GM12878 (cell line): ENCODE measurements at regions not wholly inside any gene's neighbourhood (a gene's known extent, or its start where the extent isn't known, plus 50 kb on each side); places are given as distances from the start of the nearest gene placed in this dataset.

Experiments
- ATAC-seq: fragments of 200-7000 bp; cut with Tn5 transposase; 3 replicates; pipeline ENCODE4 v1.9.1; 2020; ENCODE audit warnings: mild to moderate bottlenecking, moderate library complexity
- BruUV-seq: library from RNA; stranded (reverse); fragments of 400-500 nt; replicated peaks from 2 replicates; lab custom pipeline; 2021; lab: Mats Ljungman, UMichigan
- CTCF ChIA-PET: fragments of 300-600 bp; sonication (Branson Sonifier 250); formaldehyde crosslinking; extraction: SDS; loops from one replicate; lab custom pipeline; 2021; ENCODE audit warnings: inconsistent platforms; lab: Yijun Ruan, JAX
- POLR2A ChIA-PET: fragments of 350-600 bp; formaldehyde crosslinking; extraction: SDS; loops from one replicate; lab custom pipeline; 2021; ENCODE audit warnings: inconsistent platforms; lab: Charles Lee
- RAD21 ChIA-PET: fragments of 300-600 bp; sonication (Branson Sonifier 250); formaldehyde crosslinking; loops from one replicate; lab custom pipeline; 2023; ENCODE audit warnings: antibody characterized with exemption; ENCODE audit not compliant: unreplicated experiment; lab: Charles Lee
- SMC1A ChIA-PET: fragments of 300-600 bp; sonication (Branson Sonifier 250); formaldehyde crosslinking; loops from one replicate; lab custom pipeline; 2023; ENCODE audit not compliant: unreplicated experiment, uncharacterized antibody; lab: Charles Lee
- DNase-seq: peaks from one replicate; pipeline ENCODE4 v3.0.0-alpha.2; 2011; ENCODE audit warnings: low read depth, low spot score
- FAIRE-seq: peaks from 3 replicates; lab custom pipeline; 2011; peaks lifted over from hg19 to GRCh38; lab: Jason Lieb, UNC
- H2AFZ ChIP-seq: 2 replicates; pipeline ENCODE4 v1.6.0; 2011; ENCODE audit warnings: low read depth, low read length, control low read depth; ENCODE audit not compliant: control insufficient read depth
- H3K27ac ChIP-seq: 2 replicates; pipeline ENCODE4 v1.5.1; 2011; ENCODE audit warnings: control low read depth; ENCODE audit not compliant: control insufficient read depth, insufficient read depth
- H3K27me3 ChIP-seq, 2 experiments: replicated peaks in 1 of 2; 2 replicates each; pipeline versions ENCODE4 v1.6.0 to v1.6.1; 2011; ENCODE audit warnings: low read length in 1 of 2; ENCODE audit not compliant: control insufficient read depth in 2 of 2, insufficient read depth in 2 of 2
- H3K36me3 ChIP-seq, 2 experiments: 2 replicates each; pipeline ENCODE4 v1.5.1; 2011; ENCODE audit warnings: low read length in 1 of 2; ENCODE audit not compliant: control insufficient read depth in 2 of 2, insufficient read depth in 2 of 2
- H3K4me1 ChIP-seq: 2 replicates; pipeline ENCODE4 v1.6.1; 2011; ENCODE audit warnings: mild to moderate bottlenecking, low read length, moderate library complexity, mixed read lengths; ENCODE audit not compliant: control insufficient read depth, insufficient read depth
- H3K4me2 ChIP-seq: 2 replicates; pipeline ENCODE4 v1.6.0; 2011; ENCODE audit warnings: control low read depth; ENCODE audit not compliant: control insufficient read depth, insufficient read depth
- H3K4me3 ChIP-seq: fragments of 200-600 bp; sonication (generic); 2 replicates; pipeline ENCODE4 v1.5.1; 2016
- H3K79me2 ChIP-seq: 2 replicates; pipeline ENCODE4 v1.6.0; 2011; ENCODE audit warnings: low read length; ENCODE audit not compliant: control insufficient read depth, insufficient read depth
- H3K9ac ChIP-seq: 2 replicates; pipeline ENCODE4 v1.8.0; 2011; ENCODE audit warnings: low read length, control low read depth, mixed read lengths; ENCODE audit not compliant: control insufficient read depth, insufficient read depth
- H3K9me3 ChIP-seq: replicated peaks from 3 replicates; pipeline ENCODE4 v1.5.1; 2011; ENCODE audit warnings: mild to moderate bottlenecking, low read length; ENCODE audit not compliant: control insufficient read depth, insufficient read depth
- H4K20me1 ChIP-seq: 2 replicates; pipeline ENCODE4 v1.6.0; 2011; ENCODE audit not compliant: control insufficient read depth, insufficient read depth
- ATF7 ChIP-seq: fragments of 450-650 bp; IDR thresholded peaks from 2 replicates; pipeline ENCODE4 v1.6.1; 2016; ENCODE audit warnings: low read depth, mild to moderate bottlenecking
- BACH1 ChIP-seq: fragments of 450-650 bp; IDR thresholded peaks from 2 replicates; pipeline ENCODE4 v1.6.1; 2017; ENCODE audit warnings: mild to moderate bottlenecking, borderline replicate concordance
- BHLHE40 ChIP-seq, 2 experiments: fragments of 450-650 bp in 1 of 2; IDR thresholded peaks; 2 replicates each; pipeline ENCODE4 v1.6.1; 2011 to 2017; ENCODE audit warnings: low read depth in 2 of 2, borderline replicate concordance in 1 of 2, improper control_type of control experiment in 1 of 2, low read length in 1 of 2, mild to moderate bottlenecking in 1 of 2
- BMI1 ChIP-seq: fragments of 450-650 bp; IDR thresholded peaks from 2 replicates; pipeline ENCODE4 v1.6.1; 2016; ENCODE audit warnings: mild to moderate bottlenecking, moderate library complexity, borderline replicate concordance
- EP300 ChIP-seq, 2 experiments: fragments of 150-350 bp in 1 of 2; IDR thresholded peaks; 2 replicates each; pipeline ENCODE4 v1.6.1; 2011 to 2012; ENCODE audit warnings: low read depth in 2 of 2, low read length in 2 of 2, borderline replicate concordance in 1 of 2, improper control_type of control experiment in 1 of 2, inconsistent platforms in 1 of 2; ENCODE audit not compliant: control insufficient read depth in 1 of 2
- ETV6 ChIP-seq, 2 experiments: fragments of 450-650 bp in 1 of 2; IDR thresholded peaks in 1 of 2; conservative IDR thresholded peaks in 1 of 2; 2 replicates each; pipeline ENCODE4 v1.6.1; 2014; ENCODE audit warnings: antibody characterized with exemption in 1 of 2, borderline replicate concordance in 1 of 2, low read depth in 1 of 2, mild to moderate bottlenecking in 1 of 2, moderate library complexity in 1 of 2
- GABPA ChIP-seq: IDR thresholded peaks from 2 replicates; pipeline ENCODE4 v1.6.1; 2014; ENCODE audit warnings: antibody characterized with exemption, low read depth, mild to moderate bottlenecking, inconsistent platforms
- NFYA ChIP-seq: IDR thresholded peaks from 2 replicates; pipeline ENCODE4 v1.6.1; 2011; ENCODE audit warnings: low read depth, mild to moderate bottlenecking, low read length, improper control_type of control experiment, borderline replicate concordance
- PML ChIP-seq: IDR thresholded peaks from 2 replicates; pipeline ENCODE4 v1.6.1; 2012; ENCODE audit warnings: low read length, inconsistent platforms
- RBBP5 ChIP-seq: fragments of 200-600 bp; sonication (generic); conservative IDR thresholded peaks from 2 replicates; pipeline ENCODE4 v1.6.1; 2016
- SMAD1 ChIP-seq: fragments of 450-650 bp; IDR thresholded peaks from 2 replicates; pipeline ENCODE4 v1.6.1; 2018; ENCODE audit warnings: mild to moderate bottlenecking, low read depth; ENCODE audit not compliant: partially characterized antibody
- SP1 ChIP-seq: IDR thresholded peaks from one replicate; pipeline ENCODE4 v1.6.1; 2011; ENCODE audit warnings: low read depth, low read length
- ZBED1 ChIP-seq: IDR thresholded peaks from 2 replicates; pipeline ENCODE4 v1.6.1; 2016; ENCODE audit warnings: borderline replicate concordance
- ZNF24 ChIP-seq: fragments of 450-650 bp; IDR thresholded peaks from 2 replicates; pipeline ENCODE4 v1.6.1; 2017; ENCODE audit warnings: antibody characterized with exemption, mild to moderate bottlenecking
- ZNF592 ChIP-seq: fragments of 450-650 bp; IDR thresholded peaks from 2 replicates; pipeline ENCODE4 v1.6.1; 2017; ENCODE audit warnings: mild to moderate bottlenecking, moderate library complexity
- ZNF622 ChIP-seq: fragments of 450-650 bp; IDR thresholded peaks from 2 replicates; pipeline ENCODE4 v1.6.1; 2017; ENCODE audit warnings: mild to moderate bottlenecking, inconsistent platforms
- ZZZ3 ChIP-seq: IDR thresholded peaks from 2 replicates; pipeline ENCODE4 v1.6.1; 2011; ENCODE audit warnings: low read depth; ENCODE audit not compliant: control insufficient read depth, insufficient read length
- WGBS: methylation state at CpG from one replicate; pipeline ENCODE4 v1.1.6; 2016; ENCODE audit warnings: low lambda C conversion rate; ENCODE audit not compliant: insufficient replicate concordance, insufficient coverage; ENCODE audit errors: missing lambda C conversion rate; 5-methylcytosine and 5-hydroxymethylcytosine counted together
- in situ Hi-C: fragments of 300-500 bp; cut with MboI; formaldehyde crosslinking; loops from 9 replicates; pipeline ENCODE4 v1.14.3; 2018; ENCODE audit warnings: mixed read lengths
- intact Hi-C: fragments of 100-400 bp; cut with micrococcal nuclease; formaldehyde crosslinking; loops from one replicate; pipeline ENCODE4 v1.14.2; 2022; ENCODE audit not compliant: unreplicated experiment
- TF ChIP-seq, protein P1 (sequence below): fragments of 450-650 bp; IDR thresholded peaks from 2 replicates; pipeline ENCODE4 v1.6.1; 2016; ENCODE audit warnings: mild to moderate bottlenecking

DNA sequence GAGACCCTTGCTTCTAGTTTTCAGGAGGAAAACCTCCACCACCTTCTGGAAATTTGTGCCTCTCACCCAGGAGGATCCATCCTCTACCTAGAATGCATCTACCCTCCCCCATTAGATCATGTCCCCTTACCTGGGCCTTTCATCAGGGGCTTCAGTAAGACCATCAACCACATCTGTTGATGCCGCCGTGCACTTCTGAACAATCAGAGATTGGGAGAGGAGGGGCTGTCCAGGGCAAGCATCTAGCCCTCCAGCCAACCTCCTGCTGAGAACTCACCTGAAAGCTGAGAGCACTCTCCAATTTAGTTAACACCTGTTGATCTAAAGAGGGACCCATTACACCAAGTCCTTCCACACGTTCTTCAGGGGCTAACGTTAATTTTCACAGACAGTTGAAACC, 57.6 kb upstream of the PIK3CG start:
- ChIA-PET RAD21 (no interaction called here), SMC1A (no interaction called here), CTCF (interaction anchor here (1.0 to 1.4 kb wide), 2 partner anchors 10 to 14 kb away, joined by 3 read pairs; no protein-coding TSS in a partner anchor), POLR2A (no interaction called here)
- no peaks in the 10 kb centered on the region for H3K36me3 ChIP-seq
- H3K4me3 ChIP-seq = no peak overlapping the region
- no peaks in the 10 kb centered on the region for H3K4me1 ChIP-seq
- H3K4me2 ChIP-seq = no peak overlapping the region
- no peak overlapping the region for H3K9ac ChIP-seq
- FAIRE-seq (no peak), ATAC-seq (no peak), DNase-seq (no peak)
- H3K79me2 ChIP-seq = no peaks in the 10 kb centered on the region
- no peak overlapping the region for H2AFZ ChIP-seq
- in situ Hi-C loops = no loop called here
- H4K20me1 ChIP-seq = no peaks in the 10 kb centered on the region
- no peak for TF ChIP-seq BACH1
- TF ChIP-seq SP1 = no peak
- no peak for TF ChIP-seq ZNF24
- TF ChIP-seq EP300 (IDR thresholded peaks at IDR 0.05; ENCODE audit: borderline replicate concordance in 1 of 2, control insufficient read depth in 1 of 2, low read depth in 2 of 2, low read length in 2 of 2) = no peak
- no peak for TF ChIP-seq BHLHE40 (IDR thresholded peaks at IDR 0.05; ENCODE audit: borderline replicate concordance in 1 of 2, low read depth in 2 of 2, low read length in 1 of 2)
- no peak for TF ChIP-seq RBBP5
- TF ChIP-seq ZNF622 = no peak
- TF ChIP-seq, protein P1, sequence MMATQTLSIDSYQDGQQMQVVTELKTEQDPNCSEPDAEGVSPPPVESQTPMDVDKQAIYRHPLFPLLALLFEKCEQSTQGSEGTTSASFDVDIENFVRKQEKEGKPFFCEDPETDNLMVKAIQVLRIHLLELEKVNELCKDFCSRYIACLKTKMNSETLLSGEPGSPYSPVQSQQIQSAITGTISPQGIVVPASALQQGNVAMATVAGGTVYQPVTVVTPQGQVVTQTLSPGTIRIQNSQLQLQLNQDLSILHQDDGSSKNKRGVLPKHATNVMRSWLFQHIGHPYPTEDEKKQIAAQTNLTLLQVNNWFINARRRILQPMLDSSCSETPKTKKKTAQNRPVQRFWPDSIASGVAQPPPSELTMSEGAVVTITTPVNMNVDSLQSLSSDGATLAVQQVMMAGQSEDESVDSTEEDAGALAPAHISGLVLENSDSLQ = no peak
- TF ChIP-seq GABPA = no peak
- no peak for TF ChIP-seq NFYA
- TF ChIP-seq ZZZ3 = no peak
- TF ChIP-seq ZNF592 = no peak
- no peak for TF ChIP-seq BMI1
- no peak for TF ChIP-seq ETV6 (conservative IDR thresholded peaks at IDR 0.05 in 1 of 2, IDR thresholded peaks at IDR 0.05 in 1 of 2; ENCODE audit: borderline replicate concordance in 1 of 2, low read depth in 1 of 2)
- TF ChIP-seq PML = no peak
- TF ChIP-seq ZBED1 = no peak
- TF ChIP-seq SMAD1 = no peak
- no peak for TF ChIP-seq ATF7
- intact Hi-C loops = no loop called here
- no peaks in the 10 kb centered on the region; a peak in 1 of 4 replicates for H3K27me3 ChIP-seq
- H3K9me3 ChIP-seq = no peaks in the 10 kb centered on the region
- 38% methylated on average over 4 of the region's 4 CpGs for WGBS
- no TSS peak for BruUV-seq
- H3K27ac ChIP-seq = no peak overlapping the region
